Choroid plexus epithelial cell (primary cell): ENCODE measurements at regions not wholly inside any gene's neighbourhood (a gene's known extent, or its start where the extent isn't known, plus 50 kb on each side); places are given as distances from the start of the nearest gene placed in this dataset.

Source experiments
- DNase-seq: peaks from one replicate; pipeline ENCODE4 v3.0.0-alpha.2; 2010; ENCODE audit warnings: low read depth
- H3K4me3 ChIP-seq: 2 replicates; pipeline ENCODE4 v1.5.1; 2011; ENCODE audit warnings: low read depth, mild to moderate bottlenecking, control low read depth, low read length, moderate library complexity
- TF ChIP-seq, protein P1 (sequence below): conservative IDR thresholded peaks from 2 replicates; pipeline ENCODE4 v1.5.1; 2011; ENCODE audit warnings: low read depth, mild to moderate bottlenecking, control low read depth, inconsistent platforms, low read length, moderate library complexity

DNA sequence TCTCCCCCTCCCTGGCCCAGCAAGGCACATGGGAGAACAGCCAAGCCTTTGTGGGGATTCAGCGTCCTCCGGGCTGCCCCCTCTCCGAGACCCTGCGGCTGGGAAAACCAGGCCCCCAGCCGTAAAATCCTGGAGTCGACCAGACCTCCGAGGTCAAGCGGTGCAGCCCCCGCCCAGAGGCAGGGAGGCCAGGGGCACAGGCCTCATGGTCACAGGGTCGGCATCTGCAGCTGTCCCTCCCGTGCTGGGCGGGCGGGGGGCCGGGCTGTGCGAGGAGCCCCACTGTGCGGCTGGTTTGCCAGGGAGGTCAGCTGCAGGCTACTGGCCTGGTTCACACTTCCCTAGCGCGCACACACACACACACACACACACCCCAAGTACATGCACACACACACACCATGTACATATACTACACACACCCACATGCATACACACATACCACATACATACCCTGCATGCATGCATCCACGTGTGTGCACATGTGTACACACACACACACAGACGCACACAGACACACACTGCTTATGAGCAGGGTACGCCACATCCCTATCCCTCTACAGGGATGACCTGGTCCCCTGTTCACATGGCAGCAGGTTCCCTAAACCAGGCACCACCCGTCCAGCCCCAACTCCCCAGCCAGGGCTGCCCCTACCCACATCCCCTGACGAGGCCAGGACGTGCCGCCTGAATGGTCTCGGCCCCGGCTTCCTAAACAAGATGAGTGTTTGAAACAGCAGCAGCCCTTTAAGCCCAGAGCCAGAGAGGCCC, 108.9 kb upstream of the CIBAR2 start:
- no peak overlapping the region for H3K4me3 ChIP-seq
- TF ChIP-seq, protein P1, sequence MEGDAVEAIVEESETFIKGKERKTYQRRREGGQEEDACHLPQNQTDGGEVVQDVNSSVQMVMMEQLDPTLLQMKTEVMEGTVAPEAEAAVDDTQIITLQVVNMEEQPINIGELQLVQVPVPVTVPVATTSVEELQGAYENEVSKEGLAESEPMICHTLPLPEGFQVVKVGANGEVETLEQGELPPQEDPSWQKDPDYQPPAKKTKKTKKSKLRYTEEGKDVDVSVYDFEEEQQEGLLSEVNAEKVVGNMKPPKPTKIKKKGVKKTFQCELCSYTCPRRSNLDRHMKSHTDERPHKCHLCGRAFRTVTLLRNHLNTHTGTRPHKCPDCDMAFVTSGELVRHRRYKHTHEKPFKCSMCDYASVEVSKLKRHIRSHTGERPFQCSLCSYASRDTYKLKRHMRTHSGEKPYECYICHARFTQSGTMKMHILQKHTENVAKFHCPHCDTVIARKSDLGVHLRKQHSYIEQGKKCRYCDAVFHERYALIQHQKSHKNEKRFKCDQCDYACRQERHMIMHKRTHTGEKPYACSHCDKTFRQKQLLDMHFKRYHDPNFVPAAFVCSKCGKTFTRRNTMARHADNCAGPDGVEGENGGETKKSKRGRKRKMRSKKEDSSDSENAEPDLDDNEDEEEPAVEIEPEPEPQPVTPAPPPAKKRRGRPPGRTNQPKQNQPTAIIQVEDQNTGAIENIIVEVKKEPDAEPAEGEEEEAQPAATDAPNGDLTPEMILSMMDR, result no peak
- DNase-seq, result peak; percentile 51

DNA sequence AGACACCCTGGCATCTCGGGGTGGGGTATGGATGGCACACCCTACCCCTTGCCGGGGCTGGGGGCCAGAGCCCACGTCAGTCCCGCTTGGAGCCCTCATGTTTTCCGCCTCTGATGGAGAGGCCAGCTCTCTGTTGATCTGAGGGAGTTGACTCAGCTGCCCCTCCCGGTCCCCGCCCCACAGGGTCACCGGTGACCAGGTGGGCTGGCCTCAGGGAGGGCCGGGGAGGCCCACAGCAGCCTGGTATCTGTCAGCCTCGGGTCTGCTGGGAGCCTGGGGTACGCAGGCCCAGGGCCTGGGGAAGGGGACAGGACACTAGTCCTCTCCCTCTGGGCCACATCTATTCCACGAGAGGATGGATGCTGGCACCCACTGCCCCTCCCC, 109.5 kb upstream of the CIBAR2 start:
- H3K4me3 ChIP-seq, result no peak overlapping the region
- TF ChIP-seq, protein P1, result no peak
- DNase-seq, result no peak

DNA sequence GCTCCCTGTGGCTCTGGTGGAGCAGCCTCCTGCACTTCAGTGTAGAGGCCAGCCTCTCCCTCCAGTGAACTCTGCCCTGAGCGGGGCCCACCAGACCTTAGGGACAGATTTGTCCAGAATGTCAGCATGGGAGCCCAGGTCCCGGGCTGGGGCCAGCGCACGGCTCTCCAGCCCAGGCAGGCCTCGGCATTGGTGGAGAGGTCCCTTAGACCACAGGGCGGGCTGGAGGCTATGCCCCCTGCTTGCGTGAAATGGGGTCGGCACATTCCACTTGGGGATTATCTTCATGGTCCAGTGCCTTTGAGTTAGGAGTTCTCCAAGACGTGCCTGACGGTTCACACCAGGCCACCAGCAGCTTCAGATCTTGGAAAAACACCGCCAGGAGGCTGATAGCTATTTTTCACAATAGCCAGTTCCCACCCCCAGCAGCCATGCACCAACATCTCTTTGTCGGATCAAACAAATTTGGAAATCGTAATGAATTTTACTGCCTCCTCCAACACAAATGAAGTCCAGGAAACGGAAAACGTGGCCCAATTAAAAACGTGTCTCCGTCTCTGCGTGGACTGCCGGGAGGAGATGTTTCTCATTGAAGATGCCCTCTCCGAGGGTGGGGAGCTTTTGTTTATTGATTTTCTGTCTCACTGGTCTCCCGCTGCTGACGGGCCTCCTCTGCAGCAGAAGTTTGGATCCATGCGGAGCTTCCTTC, 110.0 kb upstream of the CIBAR2 start:
- DNase-seq, result peak; percentile 61

DNA sequence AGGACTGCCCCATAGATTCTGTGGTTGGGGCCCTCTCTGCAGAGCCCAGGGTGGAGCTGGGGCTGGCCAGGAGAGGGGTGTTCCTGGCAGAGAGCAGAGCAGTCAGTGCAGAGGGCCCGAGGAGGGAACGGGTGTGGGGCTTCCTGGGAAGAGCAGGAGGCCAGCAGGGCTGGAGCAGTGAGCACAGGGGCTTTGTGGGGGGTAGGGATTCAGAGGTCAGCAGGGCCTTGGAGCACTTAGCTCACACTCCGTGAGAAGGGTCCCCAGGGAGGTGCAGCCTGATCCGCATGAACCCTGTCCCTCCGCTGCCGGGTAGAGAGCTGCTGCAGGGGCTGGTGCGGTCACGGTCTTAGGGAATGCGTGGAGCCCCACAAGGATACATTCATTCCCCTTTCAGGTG, 113.0 kb upstream of the CIBAR2 start:
- TF ChIP-seq, protein P1, result no peak
- no peak overlapping the region for H3K4me3 ChIP-seq
- no peak for DNase-seq

More for the DNA sequence above, 110.0 kb upstream of the CIBAR2 start:
- no peak overlapping the region for H3K4me3 ChIP-seq
- TF ChIP-seq, protein P1, result no peak

DNA sequence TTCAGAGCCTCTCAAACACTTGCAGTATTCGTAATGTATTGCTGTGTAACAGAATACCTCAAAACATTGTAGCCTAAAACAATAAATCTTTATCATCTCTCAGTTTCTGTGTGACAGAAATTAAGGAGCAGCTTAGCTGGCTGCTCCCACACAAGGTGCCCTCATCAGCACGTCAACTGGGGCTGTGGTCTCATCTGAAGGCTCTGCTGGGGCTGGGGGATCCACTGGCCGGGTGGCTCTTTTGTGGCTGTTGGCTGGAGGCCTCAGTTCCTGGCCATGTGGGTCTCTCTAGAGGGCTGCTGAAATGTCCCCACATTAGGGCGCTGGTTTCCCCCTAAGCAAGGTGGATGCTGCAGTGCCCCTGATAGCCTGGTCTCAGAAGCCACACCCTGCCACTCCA, 113.4 kb upstream of the CIBAR2 start:
- TF ChIP-seq, protein P1, result no peak
- DNase-seq, result no peak
- H3K4me3 ChIP-seq, result no peak overlapping the region

DNA sequence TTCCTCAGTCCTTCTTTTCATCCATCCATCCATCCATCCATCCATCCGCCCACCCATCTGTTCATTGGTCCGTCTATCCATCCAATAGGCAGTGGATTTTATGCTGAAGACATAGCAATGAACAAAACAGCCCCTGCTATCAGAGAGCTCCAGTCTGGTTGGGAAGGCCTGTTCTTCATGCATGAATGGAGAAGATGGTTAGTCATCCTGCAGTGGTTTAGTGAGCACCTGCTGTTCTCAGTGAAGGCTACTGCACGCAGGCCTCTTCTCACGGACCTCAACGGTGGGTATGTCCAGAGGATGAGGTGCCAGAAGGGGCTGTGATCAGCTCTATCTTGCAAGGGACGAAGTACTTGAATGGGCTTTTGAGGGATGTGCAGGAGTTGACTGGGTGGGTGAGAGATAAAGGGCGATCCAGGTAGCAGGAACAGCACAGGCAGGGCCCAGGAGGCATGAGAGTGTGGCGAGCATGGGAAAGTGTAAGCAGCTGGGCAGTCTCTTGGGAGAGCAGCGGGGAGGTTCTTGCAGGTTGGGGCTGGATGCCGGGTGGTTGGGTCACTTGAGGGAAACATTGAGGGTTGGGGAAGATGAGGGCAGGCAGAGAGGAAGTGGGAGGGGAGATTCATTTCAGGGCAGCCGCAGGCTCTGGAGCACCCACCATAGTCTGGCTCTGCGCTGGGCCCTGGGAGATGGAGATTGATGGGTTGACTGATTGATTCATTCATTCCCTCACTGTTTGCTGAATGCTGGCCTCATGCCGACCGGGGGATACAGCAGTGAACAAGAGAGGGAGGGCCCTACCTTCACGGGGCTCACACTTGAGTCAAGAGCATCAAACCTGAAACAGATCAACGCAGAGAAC, 115.0 kb upstream of the CIBAR2 start:
- TF ChIP-seq, protein P1, result no peak
- DNase-seq, result no peak
- H3K4me3 ChIP-seq, result no peak overlapping the region
